Suppressor macrophage (primary cell): ENCODE measurements at regions not wholly inside any gene's neighbourhood (a gene's known extent, or its start where the extent isn't known, plus 50 kb on each side); places are given as distances from the start of the nearest gene placed in this dataset.
A peak's percentile ranks its signal among the peaks of the same experiment; 100 is the strongest.

Experiments
- DNase-seq, 4 experiments: peaks; one replicate each; pipeline ENCODE4 v3.0.0-alpha.2; 2020 to 2022

DNA sequence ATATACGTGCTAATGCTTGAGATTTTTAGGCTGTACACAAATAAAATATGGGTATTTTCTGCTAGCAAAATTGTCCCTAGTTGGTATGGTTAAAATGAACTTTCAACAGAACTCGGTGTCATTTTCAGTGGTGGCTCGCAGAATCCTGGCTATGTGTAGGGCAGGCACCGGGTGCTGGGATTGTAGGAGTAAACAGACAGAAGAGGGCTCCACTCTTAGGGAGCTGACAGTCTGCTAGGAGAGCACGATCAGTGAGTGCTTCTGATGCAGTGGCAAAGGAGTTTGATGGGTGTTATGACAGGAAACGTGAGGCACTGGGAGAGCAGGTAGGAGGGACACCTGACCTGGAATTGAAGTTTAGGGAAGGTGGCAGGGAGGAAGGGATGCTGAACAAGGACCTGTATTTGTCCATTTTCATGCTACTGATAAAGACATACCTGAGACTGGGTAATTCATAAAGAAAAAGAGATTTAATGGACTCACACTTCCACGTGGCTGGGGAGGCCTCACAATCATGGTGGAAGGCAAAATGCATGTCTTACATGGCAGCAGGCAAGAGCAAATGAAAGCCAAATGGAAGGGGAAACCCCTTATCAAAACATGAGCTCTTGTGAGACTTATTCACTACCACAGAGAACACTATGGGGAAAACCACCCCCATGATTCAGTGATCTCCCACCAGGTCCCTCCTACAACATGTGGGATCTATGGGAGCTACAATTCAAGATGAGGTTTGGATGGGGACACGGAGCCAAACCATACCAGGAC, 105.4 kb upstream of the LCLAT1 start:
- DNase-seq: no peak

- DNase-seq: no peak
Measured at GRCh38 chr2:30346471-30347169, 100.4 kb upstream of the LCLAT1 start.

DNA sequence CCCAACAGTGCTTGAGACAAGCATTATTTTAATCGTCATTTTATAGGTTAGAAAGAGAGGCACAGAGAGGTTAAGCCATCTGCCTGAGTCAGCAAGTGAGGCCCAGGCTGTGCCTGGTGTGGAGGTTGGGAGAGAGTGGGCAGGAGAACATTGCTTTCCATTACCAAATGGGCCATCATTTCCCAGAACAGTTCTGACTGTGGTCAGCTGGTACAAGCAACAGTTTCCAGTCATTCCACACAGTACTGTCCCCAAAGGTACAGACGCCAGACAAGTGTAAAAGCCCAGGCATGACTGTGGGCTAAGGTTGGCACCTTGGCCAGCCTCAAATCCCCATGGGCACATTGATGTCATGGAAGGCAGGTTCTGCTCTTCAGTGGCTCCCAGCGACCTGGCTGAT, 98.2 kb upstream of the LCLAT1 start:
- DNase-seq: no peak

- no peak for DNase-seq
Measured at GRCh38 chr2:30349691-30350090, 97.4 kb upstream of the LCLAT1 start.

DNA sequence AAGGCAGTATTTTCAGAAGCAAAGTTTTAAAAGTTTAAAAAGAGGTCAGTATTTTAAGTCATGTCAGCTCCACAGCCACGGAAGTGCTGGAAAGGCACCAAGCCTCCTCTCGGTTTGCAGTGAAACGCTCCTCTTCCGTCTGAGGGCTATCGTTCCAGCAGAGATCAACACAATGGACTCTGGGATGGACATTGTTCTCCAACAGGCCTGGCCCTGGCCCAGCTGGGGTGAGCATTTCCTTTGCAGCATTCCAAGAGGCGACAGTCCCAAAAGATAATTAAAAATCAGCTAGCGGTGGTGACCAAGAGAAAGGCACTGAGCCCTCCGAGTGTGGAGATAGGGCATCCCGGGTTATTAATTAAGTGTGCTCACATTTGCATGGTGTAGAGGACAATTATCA, 95.9 kb upstream of the LCLAT1 start:
- DNase-seq: no peak

DNA sequence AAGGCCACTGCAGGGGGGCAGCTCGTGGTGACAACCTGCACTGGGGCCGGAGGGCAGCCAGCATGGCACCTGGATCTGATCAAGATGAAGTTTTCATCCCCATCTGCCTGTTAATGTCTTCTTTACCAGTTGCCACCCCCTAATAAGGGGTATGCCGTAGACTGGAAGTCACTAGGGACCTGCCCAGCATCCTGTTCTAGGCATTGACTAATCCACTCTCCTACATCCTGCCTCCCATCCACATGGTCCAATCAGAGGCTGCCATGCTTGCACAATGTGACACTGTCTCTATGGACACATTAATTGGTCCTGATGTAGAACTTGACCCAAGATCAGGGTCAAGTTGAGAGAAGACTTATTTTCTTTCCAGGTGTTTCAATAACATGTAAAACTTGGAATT, 95.1 kb upstream of the LCLAT1 start:
- no peak for DNase-seq

DNA sequence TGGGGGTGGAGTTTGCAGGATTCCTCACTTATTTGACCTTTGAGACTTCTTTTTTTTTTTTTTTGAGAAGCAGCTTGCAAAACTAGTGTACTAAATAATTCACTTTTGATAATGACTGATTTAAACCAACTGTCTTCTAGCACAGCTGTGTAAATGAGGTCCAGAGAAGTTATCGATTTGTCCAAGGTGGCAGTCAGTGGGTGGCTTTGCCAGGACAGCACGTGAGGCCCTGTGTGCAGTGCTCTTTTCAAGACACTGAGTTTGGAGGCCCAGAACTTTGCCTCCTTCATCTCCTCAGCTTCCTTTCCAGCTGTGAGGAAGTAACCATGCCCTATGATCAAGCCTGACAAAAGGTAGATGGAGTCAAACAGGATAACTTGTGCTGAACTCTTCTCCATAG, 92.9 kb upstream of the LCLAT1 start:
- DNase-seq: no peak

DNA sequence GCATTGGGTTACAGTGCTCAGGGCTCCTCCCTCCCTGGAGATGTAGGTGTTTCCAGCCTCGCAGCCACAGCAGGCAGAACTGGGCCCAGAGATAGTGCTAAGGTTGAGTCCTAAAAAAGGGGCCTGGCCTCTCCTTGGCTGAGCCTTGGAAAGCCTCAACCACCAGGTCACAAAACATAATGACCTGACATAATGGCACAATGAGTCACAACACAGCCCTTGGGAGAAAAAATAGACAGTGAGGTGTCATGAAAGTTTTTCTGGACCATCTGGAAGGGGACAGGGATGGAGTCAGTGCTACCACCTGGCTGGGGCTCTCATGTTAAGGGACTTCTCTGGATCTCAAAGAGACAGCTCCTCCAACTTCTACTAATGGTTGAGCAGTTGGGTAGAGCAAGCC, 92.4 kb upstream of the LCLAT1 start:
- no peak for DNase-seq

GRCh38 chr2:30355306-30355705, 91.7 kb upstream of the LCLAT1 start:
- no peak for DNase-seq

DNA sequence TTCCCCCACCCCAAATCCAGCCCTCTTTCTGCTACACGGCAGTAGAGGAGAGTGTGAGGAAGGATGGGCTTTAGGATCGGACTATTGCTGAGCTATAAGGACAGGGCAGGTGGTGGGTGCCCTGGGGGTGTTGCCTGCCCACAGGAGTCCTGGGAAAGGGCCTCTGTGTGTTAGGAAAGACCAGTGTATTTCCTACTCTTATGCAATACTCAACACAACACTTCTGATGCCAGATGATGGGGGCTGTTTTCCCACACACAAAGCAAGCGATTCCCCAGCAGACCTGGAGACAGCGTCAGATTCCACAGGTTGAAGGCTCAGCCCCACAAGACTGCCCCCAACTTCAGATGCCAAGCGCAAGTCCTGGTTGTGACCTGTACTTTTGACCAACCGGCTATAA, 91.0 kb upstream of the LCLAT1 start:
- DNase-seq: no peak

DNA sequence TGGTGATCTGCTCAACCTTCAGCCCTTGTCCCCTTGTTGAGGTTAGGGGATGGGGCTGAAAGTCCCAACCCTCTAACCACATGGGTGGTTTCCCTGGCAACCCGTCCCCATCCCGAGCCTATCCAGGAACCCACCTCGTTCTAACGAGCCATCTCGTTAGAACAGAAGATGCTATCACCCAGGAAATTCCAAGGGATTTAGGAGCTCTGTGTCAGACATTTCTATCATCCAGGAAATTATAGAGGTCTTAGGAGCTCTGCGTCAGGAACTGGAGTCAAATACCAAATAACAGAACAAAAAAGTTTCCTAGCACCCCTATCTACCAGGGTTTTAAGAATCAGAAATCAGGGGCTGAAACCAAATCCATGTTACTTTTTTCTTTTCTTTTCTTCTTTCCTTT, 90.3 kb upstream of the LCLAT1 start:
- DNase-seq: no peak

DNA sequence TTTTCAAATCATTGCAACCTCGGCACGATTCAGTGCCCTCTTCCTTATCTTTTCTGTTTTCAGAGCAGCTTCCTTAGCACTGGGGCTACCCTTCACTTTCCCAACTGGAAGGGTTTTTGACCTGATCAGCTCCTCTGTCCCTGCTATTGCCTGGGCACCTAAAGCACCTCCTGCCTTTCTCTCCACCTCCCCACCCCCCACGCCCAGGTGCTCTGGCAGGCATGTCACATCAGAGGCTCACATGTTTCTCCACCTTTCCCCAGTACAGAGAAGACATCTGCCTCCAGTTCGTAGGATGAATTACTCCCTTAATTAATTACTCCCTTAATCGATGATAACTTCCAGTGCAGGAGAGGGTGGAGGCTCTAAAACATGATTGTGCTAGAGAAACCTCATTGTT, 88.7 kb upstream of the LCLAT1 start:
- DNase-seq: no peak

- no peak for DNase-seq
Measured at GRCh38 chr2:30358842-30359241, 88.2 kb upstream of the LCLAT1 start.

- no peak for DNase-seq
Measured at GRCh38 chr2:30359644-30360167, 87.3 kb upstream of the LCLAT1 start.

GRCh38 chr2:30361751-30362394, 85.2 kb upstream of the LCLAT1 start:
- DNase-seq: no peak

DNA sequence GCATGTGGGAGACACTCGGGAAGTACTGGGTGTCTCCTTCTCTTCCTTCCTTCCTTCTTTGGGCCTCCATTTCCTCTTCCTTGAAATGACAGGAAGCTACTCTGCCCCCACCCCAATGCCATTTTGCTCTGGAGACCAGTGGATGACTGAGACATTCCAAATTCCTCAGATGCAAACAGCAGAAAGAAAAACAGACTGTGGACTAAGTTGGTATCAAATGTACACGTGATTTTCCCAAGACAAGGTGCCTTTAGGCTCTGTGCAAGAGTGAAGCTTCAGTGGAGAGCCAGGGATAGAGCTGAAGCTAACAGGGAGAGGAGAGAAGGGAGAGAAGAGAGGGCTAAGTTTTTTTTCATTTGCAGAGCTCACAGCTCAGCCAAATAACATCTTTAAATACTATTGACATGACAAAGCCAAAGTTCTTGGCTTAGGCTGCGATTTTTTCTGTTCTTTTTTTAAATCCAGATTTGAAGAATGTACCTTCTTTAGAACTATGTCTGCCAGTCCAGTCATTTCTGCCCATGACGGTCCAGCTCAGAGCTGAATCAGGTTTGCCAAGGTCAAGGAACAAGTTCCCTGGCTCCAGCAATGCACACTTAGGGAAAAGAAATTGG, 84.5 kb upstream of the LCLAT1 start:
- DNase-seq: no peak

DNA sequence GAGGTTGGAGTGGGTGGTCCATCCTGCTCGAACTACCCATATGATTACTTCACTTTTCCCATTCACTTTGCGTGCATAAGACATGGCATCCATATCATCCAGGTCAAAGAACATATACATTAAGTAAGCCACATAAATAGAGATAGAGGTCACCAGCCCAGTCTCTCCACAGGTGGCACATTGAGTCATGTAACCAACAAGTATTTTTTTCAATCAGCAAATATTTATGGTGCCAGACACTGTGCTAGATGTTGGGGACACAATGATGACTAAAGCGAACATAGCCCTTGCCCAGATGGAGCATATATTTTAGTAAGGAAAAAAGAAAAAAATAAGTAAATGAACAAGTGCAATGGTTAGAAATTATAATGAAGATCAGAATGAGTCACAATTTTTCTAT, 83.6 kb upstream of the LCLAT1 start:
- DNase-seq: no peak

GRCh38 chr2:30365201-30365600, 81.8 kb upstream of the LCLAT1 start:
- no peak for DNase-seq

GRCh38 chr2:30366199-30366691, 80.8 kb upstream of the LCLAT1 start:
- DNase-seq: peak; percentile 34 to 55 (median 46)

- no peak for DNase-seq
Measured at GRCh38 chr2:30367232-30368070, 79.6 kb upstream of the LCLAT1 start.

GRCh38 chr2:30368258-30368657, 78.8 kb upstream of the LCLAT1 start:
- no peak for DNase-seq
